NCI-H146 treated with DMSO at 0.1 percent for 48 hours (cell line): ENCODE measurements at regions not wholly inside any gene's neighbourhood (a gene's known extent, or its start where the extent isn't known, plus 50 kb on each side); places are given as distances from the start of the nearest gene placed in this dataset.
"Not testable (repeated sequence)": the region's sequence is repeated elsewhere in the genome, so short reads cannot be mapped to it uniquely, and the experiment has no call there.

ENCODE experiments used
- DNase-seq: peaks from one replicate; lab custom pipeline; 2025; ENCODE audit not compliant: unreplicated experiment; lab: John Stamatoyannopoulos, UW

DNA sequence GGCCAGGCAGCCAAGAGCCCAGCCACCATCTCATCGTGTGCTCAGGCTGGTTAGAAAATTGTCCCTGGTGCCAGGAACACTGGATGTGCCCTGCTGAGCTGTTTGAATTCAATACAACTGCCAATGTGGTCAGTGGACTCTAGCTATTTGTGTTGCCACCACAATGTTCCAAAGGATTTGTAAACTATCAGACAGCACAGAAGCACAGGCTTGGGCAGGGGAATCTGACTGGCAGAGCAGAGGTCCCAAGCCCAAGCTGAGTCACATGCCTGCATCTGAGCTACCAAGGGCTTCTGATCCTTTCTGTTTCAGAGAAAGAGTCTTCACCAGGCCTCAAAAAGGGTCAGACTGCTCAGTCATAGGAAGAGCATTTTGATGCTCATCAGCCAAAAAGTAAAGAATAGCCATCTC, 232.1 kb upstream of the SEMA3C start:
- no peak for DNase-seq

DNA sequence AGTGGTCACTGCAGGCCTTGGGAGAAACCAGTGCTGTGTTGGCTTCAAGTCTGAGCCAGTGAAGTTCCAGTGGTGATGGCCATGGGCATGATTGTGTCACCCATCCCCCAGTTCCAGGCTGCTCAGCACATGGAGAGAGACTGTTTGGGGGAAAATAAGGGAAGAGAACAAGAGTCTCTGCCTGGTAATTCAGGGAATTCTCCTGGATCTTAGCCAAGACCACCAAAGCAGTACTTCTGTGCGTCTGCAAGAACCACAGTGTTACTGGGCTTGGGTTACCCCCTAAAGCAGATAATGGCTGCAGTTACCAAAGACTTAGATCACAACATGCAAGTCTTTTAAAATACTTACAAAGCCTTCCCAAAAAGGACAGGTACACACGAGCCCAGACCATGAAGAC, 225.0 kb upstream of the SEMA3C start:
- DNase-seq = no peak

DNA sequence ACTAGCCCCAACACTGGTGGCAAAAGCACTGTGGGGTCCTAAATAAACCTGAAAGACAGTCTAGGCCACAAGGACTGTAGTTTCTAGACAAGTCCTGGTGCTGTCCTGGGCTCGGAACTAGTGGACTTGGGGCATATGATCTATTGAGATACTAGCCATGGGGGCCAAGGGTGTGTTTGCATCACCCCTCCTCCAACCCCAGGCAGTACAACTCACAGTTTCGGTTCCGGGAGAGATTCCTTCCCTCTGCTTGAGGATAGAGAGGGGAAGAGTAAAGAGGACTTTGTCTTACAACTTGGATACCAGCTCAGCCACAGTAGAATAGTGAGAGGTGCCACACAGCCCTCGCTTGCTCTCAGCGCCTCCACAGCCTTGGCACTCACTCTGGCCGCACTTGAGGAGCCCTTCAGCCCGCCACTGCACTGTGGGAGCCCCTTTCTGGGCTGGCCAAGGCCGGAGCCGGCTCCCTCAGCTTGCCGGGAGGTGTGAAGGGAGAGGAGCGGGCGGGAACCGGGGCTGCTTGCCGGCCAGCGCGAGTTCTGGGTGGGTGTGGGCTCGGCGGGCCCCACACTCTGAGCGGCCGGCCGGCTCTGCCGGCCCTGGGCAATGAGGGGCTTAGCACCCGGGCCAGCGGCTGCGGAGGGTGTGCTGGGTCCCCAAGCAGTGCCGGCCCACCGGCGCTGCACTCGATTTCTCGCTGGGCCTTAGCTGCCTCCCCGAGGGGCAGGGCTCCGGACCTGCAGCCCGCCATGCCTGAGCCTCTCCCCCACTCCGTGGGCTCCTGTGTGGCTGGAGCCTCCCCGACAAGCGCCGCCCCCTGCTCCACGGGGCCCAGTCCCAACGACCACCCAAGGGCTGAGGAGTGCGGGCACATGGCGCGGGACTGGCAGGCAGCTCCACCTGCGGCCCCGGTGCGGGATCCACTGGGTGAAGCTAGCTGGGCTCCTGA, 222.7 kb upstream of the SEMA3C start:
- DNase-seq = not testable (repeated sequence)

DNA sequence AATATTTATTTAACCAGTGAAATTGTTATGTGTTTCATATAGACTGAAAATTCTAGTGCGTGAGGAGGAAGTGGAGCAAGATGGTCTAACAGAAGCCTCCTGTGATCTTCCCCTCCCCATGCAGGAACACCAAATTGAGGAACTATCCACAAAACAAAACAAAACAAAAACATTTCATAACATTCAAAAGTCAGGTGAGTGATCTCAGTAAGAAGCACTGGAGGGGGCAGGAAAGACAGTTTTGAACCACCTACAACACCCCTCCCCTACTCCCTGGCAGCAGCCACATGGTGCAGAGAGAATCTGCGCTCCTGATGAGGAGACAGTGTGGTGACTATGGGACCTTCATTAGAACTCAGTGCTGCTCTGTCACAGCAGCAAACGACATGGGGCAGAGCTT, 221.9 kb upstream of the SEMA3C start:
- no peak for DNase-seq

DNA sequence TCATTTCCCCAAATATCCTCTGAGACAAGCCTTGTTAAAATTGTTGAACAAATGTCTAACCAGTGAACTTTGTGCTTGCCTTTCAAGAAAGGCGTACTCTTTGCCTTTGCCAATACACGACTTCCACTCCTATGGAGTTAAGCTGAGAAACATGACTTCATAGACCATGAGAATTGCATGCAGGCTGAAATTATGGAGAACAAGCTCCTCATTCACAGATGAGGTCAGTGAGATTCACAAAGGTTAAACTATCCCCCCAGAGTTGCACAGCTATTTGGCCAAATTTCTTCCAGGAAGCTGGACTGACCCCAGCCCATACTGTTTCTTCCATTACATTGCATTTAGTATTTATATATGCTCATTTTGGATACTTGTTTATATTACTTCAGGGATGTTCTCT, 221.4 kb upstream of the SEMA3C start:
- DNase-seq = no peak

DNA sequence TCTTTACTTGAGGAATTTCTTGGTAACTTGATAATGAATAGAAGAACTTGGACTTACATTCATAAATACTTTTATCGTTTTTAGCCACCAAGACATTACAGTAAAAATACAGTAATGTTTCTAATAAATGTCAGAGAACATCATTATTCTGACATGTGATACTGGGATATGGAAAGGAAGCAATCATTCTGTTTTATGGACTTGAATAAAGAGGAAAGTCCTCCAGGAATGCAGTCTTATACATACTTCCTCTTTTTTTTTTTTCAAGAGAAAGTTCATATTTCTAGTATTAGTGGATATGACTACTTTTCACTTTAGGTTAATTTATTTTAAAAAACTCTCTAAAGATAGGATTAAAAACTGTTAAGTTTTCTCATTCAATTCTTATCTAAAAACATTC, 220.0 kb upstream of the SEMA3C start:
- DNase-seq = no peak

DNA sequence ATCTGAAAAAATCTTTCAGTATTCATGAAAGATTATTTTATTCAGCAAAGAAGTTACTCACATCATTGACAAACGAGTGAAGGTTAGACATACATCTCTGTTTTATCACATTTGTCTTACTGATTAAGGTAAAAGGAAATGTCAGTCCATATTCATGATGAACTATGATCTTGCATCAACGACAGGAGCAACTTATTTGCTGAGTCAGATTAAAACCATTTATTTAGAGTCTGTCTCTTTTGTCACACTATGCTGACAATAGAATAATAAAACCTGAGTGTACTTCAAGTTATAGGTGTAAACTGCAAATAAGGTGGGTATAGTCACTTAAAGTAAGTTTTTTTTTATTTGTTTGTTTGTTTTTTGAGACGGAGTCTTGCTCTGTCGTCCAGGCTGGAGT, 216.5 kb upstream of the SEMA3C start:
- DNase-seq = no peak

DNA sequence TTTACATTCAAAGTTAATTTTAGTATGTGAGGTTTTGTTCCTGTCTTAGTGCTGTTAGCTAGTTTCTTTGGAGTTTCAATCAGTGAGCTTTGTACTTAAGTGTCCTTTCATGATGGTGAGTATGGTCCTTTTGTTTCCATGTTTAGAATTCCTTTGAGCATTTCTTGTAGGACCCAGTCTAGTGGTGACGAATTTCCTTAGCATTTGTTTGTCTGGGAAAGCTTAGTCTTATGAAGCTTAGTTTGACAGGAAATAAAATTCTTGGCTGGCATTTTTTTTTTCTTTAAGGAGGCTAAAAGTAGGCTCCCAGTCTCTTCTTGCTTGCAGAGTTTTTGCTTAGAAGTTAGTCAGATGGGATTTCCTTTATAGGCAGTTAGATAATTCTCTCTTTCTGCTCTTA, 209.2 kb upstream of the SEMA3C start:
- DNase-seq = no peak

DNA sequence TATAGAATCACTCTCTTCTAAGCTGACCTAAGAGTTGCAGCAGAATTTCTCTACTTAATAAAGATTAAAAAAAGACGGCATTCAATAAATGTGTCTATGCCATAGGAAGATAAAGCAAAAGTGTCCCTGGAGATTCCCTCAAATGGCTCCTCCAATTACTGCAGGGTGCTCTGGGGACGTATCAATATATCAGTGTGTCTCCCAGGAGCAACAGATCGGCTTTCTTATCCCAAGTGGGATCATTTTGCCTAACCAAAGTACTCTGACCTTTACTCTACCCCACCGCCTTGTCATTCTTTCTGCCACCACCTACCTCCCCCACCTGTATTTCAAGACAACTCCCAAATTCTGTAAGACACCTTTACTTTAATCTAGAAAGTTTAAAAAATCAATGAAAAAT, 202.0 kb upstream of the SEMA3C start:
- DNase-seq = no peak

DNA sequence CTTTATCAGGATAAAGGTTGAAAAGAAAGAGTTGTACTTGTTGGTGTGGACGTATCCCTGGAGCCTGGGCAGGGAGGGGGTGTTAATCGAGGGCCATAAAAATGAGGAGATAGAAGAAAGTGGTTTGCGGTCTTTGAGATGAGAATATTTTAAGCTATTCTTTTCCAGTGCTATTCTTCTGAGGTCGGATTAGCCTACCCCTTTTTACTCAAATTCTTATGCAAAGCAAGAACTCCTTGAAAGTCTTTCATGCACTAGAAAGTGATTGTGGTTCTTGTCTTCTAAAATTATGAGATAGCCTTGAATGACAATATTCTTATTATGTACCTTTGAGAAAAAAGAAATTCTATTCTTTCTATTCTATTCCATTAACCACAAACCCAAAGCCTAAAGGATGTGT, 201.3 kb upstream of the SEMA3C start:
- no peak for DNase-seq

DNA sequence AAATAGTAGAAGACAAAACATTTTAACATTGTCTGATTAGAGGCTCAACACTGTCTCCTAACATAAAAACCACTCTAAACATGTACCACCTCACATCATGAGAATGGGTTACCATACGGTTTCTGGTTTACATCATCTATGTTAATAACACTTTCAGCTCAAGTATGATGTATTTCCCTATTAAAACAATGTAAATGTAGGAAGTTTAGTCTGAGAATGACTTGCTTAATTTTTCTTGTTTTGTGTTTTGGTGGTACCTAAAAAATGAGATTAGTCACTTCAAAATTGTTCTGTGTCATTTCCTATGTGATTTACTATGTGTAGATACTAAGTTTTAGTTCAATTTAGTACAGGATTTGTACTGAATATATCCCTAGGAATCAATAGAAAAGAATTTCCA, 195.8 kb upstream of the SEMA3C start:
- DNase-seq = no peak

DNA sequence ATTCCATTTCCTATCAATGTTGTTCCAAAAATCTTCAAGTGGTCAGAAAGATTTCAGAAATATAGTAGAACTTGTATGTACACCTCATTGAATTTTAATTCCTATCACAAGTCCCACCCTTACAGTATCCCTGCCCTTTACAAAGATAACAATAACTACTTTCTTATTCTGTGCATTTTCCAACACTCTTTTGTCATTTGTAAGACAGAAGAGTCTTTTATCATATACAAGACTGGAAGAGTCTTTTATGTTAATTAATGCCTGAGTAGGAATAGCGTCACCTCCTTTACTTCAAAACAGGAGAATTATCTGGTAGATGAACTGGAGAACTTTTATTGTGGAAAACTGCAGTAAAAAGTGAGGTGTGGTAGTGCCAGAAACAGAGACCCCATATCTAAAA, 193.9 kb upstream of the SEMA3C start:
- DNase-seq = no peak

DNA sequence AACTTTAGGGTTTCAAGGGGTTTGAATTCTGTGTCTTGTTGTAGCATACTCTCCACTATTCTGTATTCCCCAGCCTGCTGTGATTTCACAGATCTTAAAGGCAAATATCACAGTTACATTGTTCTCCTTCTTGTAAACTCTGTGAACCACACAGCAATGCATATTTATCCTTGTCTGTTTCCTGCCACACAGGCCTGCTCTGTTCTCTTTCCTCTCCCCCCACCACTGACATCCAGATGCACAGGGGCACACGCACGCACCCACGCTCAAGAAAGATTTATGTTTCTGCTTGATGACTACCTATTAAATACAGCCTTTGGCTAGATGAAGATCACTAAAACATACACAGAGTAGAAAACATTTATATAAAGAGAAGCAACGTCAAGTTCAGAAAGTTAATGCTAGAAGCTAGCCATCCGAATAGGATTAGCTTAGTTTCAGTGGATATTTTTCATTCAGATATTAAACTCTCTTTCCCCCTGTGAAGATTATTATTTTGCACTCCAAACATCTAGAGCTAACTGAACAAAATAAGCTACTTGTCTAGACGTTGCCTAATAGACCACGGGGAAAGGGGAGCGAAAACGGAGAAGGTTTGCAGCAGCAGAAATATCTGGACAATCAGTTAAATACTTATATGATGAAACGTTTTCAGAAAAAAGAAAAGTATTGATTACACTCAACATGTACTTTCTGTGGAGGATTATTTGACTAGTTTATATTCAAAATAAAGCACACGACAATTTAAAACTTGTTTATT, 193.1 kb upstream of the SEMA3C start:
- no peak for DNase-seq

DNA sequence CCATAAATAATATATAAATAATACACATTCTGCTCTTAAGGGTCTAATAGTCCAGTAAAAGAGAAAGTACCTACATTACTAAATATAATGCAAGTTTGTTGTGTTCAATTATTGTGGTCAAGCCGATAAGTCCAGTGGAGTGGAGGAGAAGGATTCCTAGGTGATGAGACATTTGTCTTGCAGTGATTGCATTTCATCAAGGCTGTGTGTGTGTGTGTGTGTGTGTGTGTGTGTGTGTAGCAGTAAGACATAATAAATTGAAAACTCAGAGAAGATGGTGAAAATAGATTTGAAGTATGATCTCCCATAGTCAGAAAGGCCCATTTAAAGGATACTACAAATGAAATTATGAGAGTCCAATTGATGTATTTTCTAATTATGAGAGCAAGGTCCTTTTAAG, 192.5 kb upstream of the SEMA3C start:
- no peak for DNase-seq

DNA sequence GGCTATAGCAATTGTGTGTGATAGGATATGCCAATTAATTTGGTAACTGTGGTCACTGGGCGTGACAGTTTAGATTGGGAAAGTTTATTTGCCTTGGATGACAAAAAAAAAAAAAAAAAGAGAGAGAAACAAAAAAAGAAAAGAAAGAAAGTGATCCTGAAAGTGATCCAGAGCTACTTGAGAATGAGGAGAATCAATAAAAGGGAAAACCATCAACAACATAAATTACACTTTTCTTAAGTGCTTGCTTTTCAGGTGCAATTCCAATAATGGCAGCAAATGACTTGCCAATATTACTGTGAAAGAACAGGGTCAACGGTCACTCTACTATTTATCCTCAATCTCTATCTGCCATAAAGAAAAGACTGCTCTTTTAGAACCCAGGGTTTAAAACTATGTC, 191.8 kb upstream of the SEMA3C start:
- DNase-seq = no peak

DNA sequence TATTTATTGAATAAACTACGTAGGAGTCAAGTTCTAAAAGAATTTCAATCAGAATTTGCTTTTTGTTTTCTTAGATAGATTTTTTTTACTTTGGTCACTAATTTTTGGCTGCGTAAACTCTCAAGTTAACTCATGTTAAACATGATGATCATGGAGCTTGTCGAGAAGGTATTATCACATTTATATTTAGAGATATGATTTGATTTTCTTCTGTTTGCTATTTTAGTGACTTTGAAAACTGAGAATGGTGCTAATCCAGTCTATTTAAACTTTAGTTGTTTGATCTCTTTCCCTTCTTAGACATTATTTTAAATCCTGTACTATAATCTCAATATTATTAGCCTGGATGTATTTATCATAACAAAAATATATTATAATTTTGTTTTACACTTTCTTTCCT, 179.4 kb upstream of the SEMA3C start:
- DNase-seq = no peak

DNA sequence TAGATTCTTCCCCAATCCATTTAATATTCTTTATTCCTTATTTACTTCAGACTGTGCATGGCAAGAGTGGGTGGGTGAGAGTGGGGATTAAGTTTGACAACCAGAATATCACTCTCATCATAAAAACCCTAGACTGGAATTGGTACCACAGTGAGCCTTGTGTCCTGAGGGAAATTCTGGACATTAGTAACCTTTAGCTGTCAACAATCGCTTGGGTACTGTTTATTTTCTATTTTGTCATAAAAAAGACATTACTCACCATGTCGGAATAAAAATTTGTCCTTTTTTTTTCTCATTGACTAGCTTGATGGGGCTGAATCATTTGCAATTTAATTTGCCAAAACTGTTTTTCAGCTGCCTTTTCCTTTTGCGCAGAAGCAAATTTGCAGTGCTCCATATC, 176.1 kb upstream of the SEMA3C start:
- no peak for DNase-seq

DNA sequence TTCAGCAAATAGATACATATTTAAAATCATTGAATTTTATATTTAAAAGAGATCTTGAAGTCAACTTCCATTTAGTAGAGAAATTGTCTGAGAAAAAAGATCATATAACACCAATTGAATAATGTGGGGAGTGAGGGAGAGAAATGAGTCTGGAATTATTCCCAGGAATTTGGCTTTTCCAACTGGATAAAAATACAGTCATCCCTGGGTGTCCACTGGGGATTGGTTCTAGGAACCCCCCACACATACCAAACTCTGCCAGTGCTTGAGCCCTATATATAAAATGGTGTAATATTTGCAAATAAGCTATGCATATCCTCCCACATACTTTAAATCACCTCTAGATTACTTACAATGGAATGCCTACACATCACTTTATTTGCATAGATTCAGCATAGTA, 162.8 kb upstream of the SEMA3C start:
- DNase-seq = no peak

DNA sequence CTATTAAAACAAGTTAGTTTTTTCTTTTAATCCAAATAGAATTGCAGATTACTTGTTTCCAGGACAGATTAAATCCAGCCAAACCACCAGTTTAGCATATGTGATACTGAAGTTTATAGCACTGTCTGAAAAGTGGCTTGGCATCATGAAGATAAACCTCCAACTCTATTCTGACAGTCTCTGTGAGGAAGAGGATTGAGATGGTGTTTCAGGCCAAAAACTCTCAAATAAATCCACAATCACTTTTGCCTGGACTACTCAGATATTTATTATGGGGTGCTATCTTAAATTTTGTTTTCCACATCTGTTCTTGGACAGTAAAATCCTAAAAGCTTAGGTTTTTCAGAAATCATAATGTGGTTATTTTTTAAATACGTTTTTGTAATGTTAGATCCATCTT, 161.7 kb upstream of the SEMA3C start:
- no peak for DNase-seq

DNA sequence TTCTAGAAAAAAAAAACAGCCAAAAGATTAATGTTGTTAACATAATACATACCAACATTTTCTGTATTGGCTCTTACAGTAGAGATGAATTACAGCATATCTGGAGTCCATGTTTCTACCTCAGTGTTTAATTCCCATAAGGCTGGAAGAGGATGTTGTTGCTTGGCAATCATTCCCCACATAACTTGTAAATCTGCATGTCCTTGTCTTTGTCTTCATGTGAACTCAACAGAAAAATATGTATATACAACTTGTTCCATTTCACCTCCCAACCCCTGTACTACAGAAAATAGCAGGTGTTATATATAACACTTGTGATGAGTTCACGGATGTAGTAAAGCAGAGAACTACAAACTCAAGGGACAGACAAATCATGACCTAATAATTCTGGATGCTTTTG, 160.9 kb upstream of the SEMA3C start:
- no peak for DNase-seq

DNA sequence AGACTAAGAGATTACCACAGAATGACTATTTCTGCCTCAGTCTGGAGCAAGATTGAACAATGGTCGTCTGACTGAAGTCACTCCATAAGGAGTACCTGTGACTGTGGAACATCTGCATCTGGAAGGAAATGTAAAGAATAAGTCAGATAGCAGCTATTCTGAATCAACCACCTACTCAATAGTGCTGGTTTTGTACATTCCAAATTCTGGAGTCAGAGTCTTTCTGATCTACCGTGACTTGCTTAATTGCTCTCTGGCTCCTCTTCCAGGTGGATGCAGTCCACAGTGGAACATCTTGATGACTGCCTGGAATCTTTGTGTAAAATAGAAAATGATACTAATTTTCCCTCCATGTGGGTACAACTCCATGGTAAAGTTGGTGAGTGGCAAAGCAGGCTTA, 156.3 kb upstream of the SEMA3C start:
- no peak for DNase-seq

DNA sequence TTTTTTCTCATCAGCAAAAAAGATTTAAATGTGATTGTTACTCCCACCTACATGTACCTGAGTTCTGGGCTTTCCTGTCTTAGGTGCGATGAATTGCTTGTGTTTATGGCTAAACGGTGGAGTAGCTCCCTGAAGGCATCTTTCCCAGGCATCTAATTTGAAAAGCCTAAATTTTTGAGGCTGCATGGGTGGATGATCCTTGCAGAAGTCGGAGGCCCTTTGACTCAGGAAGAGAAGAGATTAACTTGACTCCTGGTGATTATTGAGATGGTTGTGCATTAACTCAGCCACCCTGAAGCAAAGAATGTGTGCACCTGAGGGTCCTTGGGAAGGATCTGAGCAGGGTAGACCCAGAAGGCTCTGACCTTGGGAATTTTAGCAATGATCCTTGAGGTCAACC, 155.6 kb upstream of the SEMA3C start:
- no peak for DNase-seq

DNA sequence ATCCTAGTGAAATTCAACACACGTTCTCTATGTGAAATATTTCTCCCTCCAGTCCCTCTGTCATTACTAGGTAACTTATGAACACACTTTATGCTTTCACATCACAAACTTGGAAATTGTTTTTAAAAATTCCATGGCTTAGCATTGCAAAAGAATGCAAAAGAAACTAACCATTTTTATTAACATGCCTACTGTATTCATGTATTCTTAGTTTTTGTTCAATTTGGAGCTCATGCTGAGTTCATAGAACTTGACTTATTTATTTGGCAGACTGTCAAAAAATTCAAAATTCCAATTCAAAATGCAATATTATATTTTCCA, 155.0 kb upstream of the SEMA3C start:
- no peak for DNase-seq
